ENCODE measurements at regions not wholly inside any gene's neighbourhood (a gene's known extent, or its start where the extent isn't known, plus 50 kb on each side); places are given as distances from the start of the nearest gene placed in this dataset.

- no peaks in the 10 kb centered on the region for H3K27me3 ChIP-seq (ENCODE audit: control insufficient read depth, insufficient read depth, low read length)
- H3K4me3 ChIP-seq (ENCODE audit: insufficient read depth, low read depth, low read length): no peak overlapping the region
- no peak for DNase-seq
- H3K36me3 ChIP-seq (replicated peaks; ENCODE audit: control insufficient read depth, insufficient read depth, low read length): no peaks in the 10 kb centered on the region
These were observed 1611.5 kb upstream of the TMEFF2 start for GRCh38 chr2:193806088-193806774.

- no peaks in the 10 kb centered on the region for H3K36me3 ChIP-seq (replicated peaks; ENCODE audit: control insufficient read depth, insufficient read depth, low read length)
- H3K4me3 ChIP-seq (ENCODE audit: insufficient read depth, low read depth, low read length): no peak overlapping the region
- no peaks in the 10 kb centered on the region for H3K27me3 ChIP-seq (ENCODE audit: control insufficient read depth, insufficient read depth, low read length)
- DNase-seq: no peak
These were observed 1602.1 kb upstream of the TMEFF2 start for GRCh38 chr2:193796847-193797246.

- Histone ChIP-seq H3K36me3 (replicated peaks; ENCODE audit: control insufficient read depth, insufficient read depth, low read length) (no peaks in the 10 kb centered on the region), H3K4me3 (ENCODE audit: insufficient read depth, low read depth, low read length) (no peak overlapping the region), H3K27me3 (ENCODE audit: control insufficient read depth, insufficient read depth, low read length) (no peaks in the 10 kb centered on the region)
- no peak for DNase-seq
These were observed 1599.2 kb upstream of the TMEFF2 start for GRCh38 chr2:193793914-193794313.

GRCh38 chr2:193783681-193784080, 1588.9 kb upstream of the TMEFF2 start:
- DNase-seq: no peak
- no peaks in the 10 kb centered on the region for H3K27me3 ChIP-seq (ENCODE audit: control insufficient read depth, insufficient read depth, low read length)
- no peaks in the 10 kb centered on the region for H3K36me3 ChIP-seq (replicated peaks; ENCODE audit: control insufficient read depth, insufficient read depth, low read length)
- no peak overlapping the region for H3K4me3 ChIP-seq (ENCODE audit: insufficient read depth, low read depth, low read length)

- no peak overlapping the region for H3K4me3 ChIP-seq (ENCODE audit: insufficient read depth, low read depth, low read length)
- no peaks in the 10 kb centered on the region for H3K27me3 ChIP-seq (ENCODE audit: control insufficient read depth, insufficient read depth, low read length)
- DNase-seq: no peak
- no peaks in the 10 kb centered on the region for H3K36me3 ChIP-seq (replicated peaks; ENCODE audit: control insufficient read depth, insufficient read depth, low read length)
These were observed 1583.6 kb upstream of the TMEFF2 start for GRCh38 chr2:193778293-193778692.

- no peaks in the 10 kb centered on the region for H3K36me3 ChIP-seq (replicated peaks; ENCODE audit: control insufficient read depth, insufficient read depth, low read length)
- no peaks in the 10 kb centered on the region for H3K27me3 ChIP-seq (ENCODE audit: control insufficient read depth, insufficient read depth, low read length)
- no peak overlapping the region for H3K4me3 ChIP-seq (ENCODE audit: insufficient read depth, low read depth, low read length)
- DNase-seq: no peak
These were observed 1582.3 kb upstream of the TMEFF2 start for GRCh38 chr2:193776988-193777387.

GRCh38 chr2:193774166-193774565, 1579.4 kb upstream of the TMEFF2 start:
- Histone ChIP-seq H3K27me3 (ENCODE audit: control insufficient read depth, insufficient read depth, low read length) (no peaks in the 10 kb centered on the region), H3K4me3 (ENCODE audit: insufficient read depth, low read depth, low read length) (no peak overlapping the region), H3K36me3 (replicated peaks; ENCODE audit: control insufficient read depth, insufficient read depth, low read length) (no peaks in the 10 kb centered on the region)
- DNase-seq: no peak

- DNase-seq: no peak
- Histone ChIP-seq H3K27me3 (ENCODE audit: control insufficient read depth, insufficient read depth, low read length) (no peaks in the 10 kb centered on the region), H3K36me3 (replicated peaks; ENCODE audit: control insufficient read depth, insufficient read depth, low read length) (no peaks in the 10 kb centered on the region), H3K4me3 (ENCODE audit: insufficient read depth, low read depth, low read length) (no peak overlapping the region)
These were observed 1556.6 kb upstream of the TMEFF2 start for GRCh38 chr2:193751299-193751698.

- no peaks in the 10 kb centered on the region for H3K36me3 ChIP-seq (replicated peaks; ENCODE audit: control insufficient read depth, insufficient read depth, low read length)
- H3K27me3 ChIP-seq (ENCODE audit: control insufficient read depth, insufficient read depth, low read length): no peaks in the 10 kb centered on the region
- no peak overlapping the region for H3K4me3 ChIP-seq (ENCODE audit: insufficient read depth, low read depth, low read length)
- no peak for DNase-seq
These were observed 1554.8 kb upstream of the TMEFF2 start for GRCh38 chr2:193749485-193749884.

- DNase-seq: no peak
- no peaks in the 10 kb centered on the region for H3K36me3 ChIP-seq (replicated peaks; ENCODE audit: control insufficient read depth, insufficient read depth, low read length)
These were observed 1548.4 kb upstream of the TMEFF2 start for GRCh38 chr2:193743089-193743488.

GRCh38 chr2:193738892-193739291, 1544.2 kb upstream of the TMEFF2 start:
- H3K36me3 ChIP-seq (replicated peaks; ENCODE audit: control insufficient read depth, insufficient read depth, low read length): no peaks in the 10 kb centered on the region
- no peak for DNase-seq
- no peak overlapping the region for H3K4me3 ChIP-seq (ENCODE audit: insufficient read depth, low read depth, low read length)
- H3K27me3 ChIP-seq (ENCODE audit: control insufficient read depth, insufficient read depth, low read length): no peaks in the 10 kb centered on the region; the same call in 1 of the 2 replicates

More at GRCh38 chr2:193743089-193743488, 1548.4 kb upstream of the TMEFF2 start:
- H3K4me3 ChIP-seq (ENCODE audit: insufficient read depth, low read depth, low read length): no peak overlapping the region
- H3K27me3 ChIP-seq (ENCODE audit: control insufficient read depth, insufficient read depth, low read length): no peaks in the 10 kb centered on the region; the same call in 1 of the 2 replicates

GRCh38 chr2:193712912-193713311, 1518.2 kb upstream of the TMEFF2 start:
- no peak overlapping the region for H3K4me3 ChIP-seq (ENCODE audit: insufficient read depth, low read depth, low read length)
- H3K27me3 ChIP-seq (ENCODE audit: control insufficient read depth, insufficient read depth, low read length): no peaks in the 10 kb centered on the region
- no peak for DNase-seq
- H3K36me3 ChIP-seq (replicated peaks; ENCODE audit: control insufficient read depth, insufficient read depth, low read length): no peaks in the 10 kb centered on the region

- Histone ChIP-seq H3K4me3 (ENCODE audit: insufficient read depth, low read depth, low read length) (no peak overlapping the region), H3K36me3 (replicated peaks; ENCODE audit: control insufficient read depth, insufficient read depth, low read length) (no peaks in the 10 kb centered on the region), H3K27me3 (ENCODE audit: control insufficient read depth, insufficient read depth, low read length) (no peaks in the 10 kb centered on the region)
- DNase-seq: no peak
These were observed 1508.7 kb upstream of the TMEFF2 start for GRCh38 chr2:193703411-193703810.

- no peak for DNase-seq
These were observed 1506.8 kb upstream of the TMEFF2 start for GRCh38 chr2:193701484-193701883.

GRCh38 chr2:193695367-193695766, 1500.6 kb upstream of the TMEFF2 start:
- no peak overlapping the region for H3K4me3 ChIP-seq (ENCODE audit: insufficient read depth, low read depth, low read length)
- H3K27me3 ChIP-seq (ENCODE audit: control insufficient read depth, insufficient read depth, low read length): no peaks in the 10 kb centered on the region
- no peak for DNase-seq
- no peaks in the 10 kb centered on the region for H3K36me3 ChIP-seq (replicated peaks; ENCODE audit: control insufficient read depth, insufficient read depth, low read length)

More at GRCh38 chr2:193701484-193701883, 1506.8 kb upstream of the TMEFF2 start:
- Histone ChIP-seq H3K36me3 (replicated peaks; ENCODE audit: control insufficient read depth, insufficient read depth, low read length) (no peaks in the 10 kb centered on the region), H3K27me3 (ENCODE audit: control insufficient read depth, insufficient read depth, low read length) (no peaks in the 10 kb centered on the region), H3K4me3 (ENCODE audit: insufficient read depth, low read depth, low read length) (no peak overlapping the region)

- Histone ChIP-seq H3K27me3 (ENCODE audit: control insufficient read depth, insufficient read depth, low read length) (no peaks in the 10 kb centered on the region), H3K4me3 (ENCODE audit: insufficient read depth, low read depth, low read length) (no peak overlapping the region), H3K36me3 (replicated peaks; ENCODE audit: control insufficient read depth, insufficient read depth, low read length) (no peaks in the 10 kb centered on the region)
- no peak for DNase-seq
These were observed 1499.0 kb upstream of the TMEFF2 start for GRCh38 chr2:193693758-193694157.
